Type B pancreatic cell (in vitro differentiated cells): ENCODE measurements at regions not wholly inside any gene's neighbourhood (a gene's known extent, or its start where the extent isn't known, plus 50 kb on each side); places are given as distances from the start of the nearest gene placed in this dataset.

ENCODE experiments used
- DNase-seq: peaks from one replicate; pipeline ENCODE4 v3.0.0; 2021; ENCODE audit warnings: mixed read lengths; ENCODE audit not compliant: unreplicated experiment; ENCODE audit errors: extremely low spot score
- H3K27ac Mint-ChIP-seq: 2 replicates; pipeline ENCODE4 v1.8.0; 2021; ENCODE audit warnings: mild to moderate bottlenecking, mixed read lengths
- H3K27me3 Mint-ChIP-seq: 2 replicates; pipeline ENCODE4 v1.8.0; 2021; ENCODE audit warnings: mixed read lengths
- H3K36me3 Mint-ChIP-seq: 2 replicates; pipeline ENCODE4 v1.8.0; 2021; ENCODE audit warnings: mixed read lengths
- H3K4me1 Mint-ChIP-seq: one replicate; pipeline ENCODE4 v1.8.0; 2021; ENCODE audit warnings: mixed read lengths; ENCODE audit not compliant: unreplicated experiment
- H3K4me3 Mint-ChIP-seq: 2 replicates; pipeline ENCODE4 v1.8.0; 2021; ENCODE audit warnings: mild to moderate bottlenecking, mixed read lengths
- H3K9me3 Mint-ChIP-seq: 2 replicates; pipeline ENCODE4 v1.8.0; 2021; ENCODE audit warnings: mixed read lengths
- CTCF ChIP-seq: fragments of 200-600 bp; sonication (generic); conservative IDR thresholded peaks from 2 replicates; pipeline ENCODE4 v1.5.0; 2021; ENCODE audit warnings: antibody characterized with exemption, mild to moderate bottlenecking

DNA sequence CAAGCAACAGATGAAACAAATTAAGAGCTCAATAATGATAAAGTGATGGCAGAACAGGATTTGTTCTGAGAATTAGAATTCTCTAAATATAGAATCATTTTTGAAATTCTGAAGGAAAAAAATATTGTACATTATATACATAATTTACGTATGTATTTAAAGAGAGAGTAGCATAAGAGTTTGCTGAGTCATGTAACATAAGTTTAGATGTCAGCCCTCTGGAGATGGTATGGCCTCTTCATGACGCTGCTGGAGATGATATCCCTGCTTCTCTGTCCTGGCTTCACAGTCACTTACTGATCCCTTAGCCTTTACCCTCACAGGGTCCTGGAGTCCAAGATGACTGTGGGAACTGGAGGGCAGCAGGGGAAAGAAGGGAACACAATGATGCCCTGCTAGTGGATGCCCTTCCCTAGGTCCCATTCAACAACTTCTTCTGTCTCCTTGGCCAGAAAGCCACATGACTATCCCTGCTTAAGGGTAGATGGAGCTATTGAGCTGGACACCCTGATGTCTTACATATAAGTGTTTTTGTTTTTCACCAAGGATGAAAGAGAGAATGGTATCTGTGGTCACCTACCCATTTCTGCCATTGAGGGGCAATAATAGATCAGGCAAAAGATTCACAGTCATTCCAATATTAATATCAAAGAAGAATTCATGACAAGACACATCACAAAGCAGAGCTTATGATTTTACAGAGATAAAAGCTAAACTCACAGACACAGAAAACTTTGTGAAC, 753.1 kb downstream of the TBC1D22A start:
- H3K9me3 Mint-ChIP-seq = no peaks in the 10 kb centered on the region
- H3K36me3 Mint-ChIP-seq = no peaks in the 10 kb centered on the region
- no peak for TF ChIP-seq CTCF
- no peaks in the 10 kb centered on the region for H3K27me3 Mint-ChIP-seq
- no peak for DNase-seq
- H3K4me3 Mint-ChIP-seq = no peak overlapping the region
- H3K27ac Mint-ChIP-seq = no peak overlapping the region
- H3K4me1 Mint-ChIP-seq = no peaks in the 10 kb centered on the region

DNA sequence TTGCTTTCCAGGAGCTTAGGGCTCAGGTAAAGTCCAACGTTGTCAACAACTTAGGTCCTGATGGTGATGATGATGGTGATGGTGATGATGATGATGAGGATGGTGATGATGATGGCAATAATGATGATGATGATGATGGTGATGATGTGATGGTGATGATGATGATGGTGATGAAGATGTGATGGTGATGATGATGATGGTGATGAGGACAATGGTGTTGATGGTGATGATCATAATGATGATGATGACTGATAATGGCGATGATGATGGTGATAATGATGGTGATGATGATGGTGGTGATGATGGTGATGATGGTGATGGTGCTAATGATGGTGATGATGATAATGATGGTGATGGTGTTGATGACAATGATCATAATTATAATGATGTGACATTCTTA, 750.2 kb downstream of the TBC1D22A start:
- H3K27me3 Mint-ChIP-seq = no peaks in the 10 kb centered on the region
- H3K27ac Mint-ChIP-seq = no peak overlapping the region
- no peaks in the 10 kb centered on the region for H3K36me3 Mint-ChIP-seq
- TF ChIP-seq CTCF = no peak
- no peak overlapping the region for H3K4me3 Mint-ChIP-seq
- H3K9me3 Mint-ChIP-seq = no peaks in the 10 kb centered on the region
- no peak for DNase-seq
- H3K4me1 Mint-ChIP-seq = no peaks in the 10 kb centered on the region

DNA sequence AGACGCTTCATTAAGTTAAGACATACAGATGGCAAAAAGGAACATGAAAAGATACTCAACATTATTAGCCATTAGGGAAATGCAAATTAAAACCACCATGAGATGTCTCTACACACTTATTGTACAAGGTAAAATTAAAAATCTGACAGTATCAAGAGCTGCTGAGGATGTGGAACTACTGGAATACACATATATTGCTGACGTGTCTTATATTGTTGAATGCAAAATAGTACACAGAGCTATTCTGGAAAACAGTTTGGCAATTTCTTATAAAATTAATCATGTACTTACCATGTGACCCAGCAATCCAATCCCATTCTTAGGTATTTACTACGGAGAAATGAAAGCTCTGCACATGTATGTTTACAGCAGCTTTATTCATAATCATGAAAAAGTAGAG, 742.5 kb downstream of the TBC1D22A start:
- Mint-ChIP-seq H3K4me3 (no peak overlapping the region), H3K27me3 (no peaks in the 10 kb centered on the region), H3K36me3 (no peaks in the 10 kb centered on the region), H3K27ac (no peak overlapping the region), H3K9me3 (no peaks in the 10 kb centered on the region), H3K4me1 (no peaks in the 10 kb centered on the region)
- DNase-seq = no peak
- no peak for TF ChIP-seq CTCF

DNA sequence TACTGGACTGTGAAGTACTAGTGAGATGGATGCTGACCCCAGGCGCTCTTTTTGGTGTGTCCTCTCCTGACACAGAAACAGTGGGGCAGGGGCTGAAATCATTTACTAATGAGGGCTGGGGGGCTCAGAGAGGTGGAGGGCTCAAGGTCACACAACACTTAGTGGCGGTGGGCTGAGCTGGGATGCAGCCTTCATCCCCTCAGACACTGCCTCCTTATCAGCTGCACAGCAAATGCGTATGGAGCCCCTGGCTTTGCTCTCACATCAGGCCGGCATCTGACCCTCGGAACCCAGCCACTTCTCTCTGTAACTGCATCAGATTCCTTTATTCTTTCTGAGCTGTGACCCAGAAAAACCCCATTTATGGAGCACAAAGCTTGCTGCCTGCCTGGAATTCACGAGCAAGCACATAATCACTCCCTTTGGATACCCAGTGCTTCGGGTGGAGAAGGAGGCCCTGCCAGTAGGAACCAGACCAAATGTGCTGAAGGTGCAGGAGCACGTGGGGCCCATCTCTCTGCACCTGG, 736.6 kb downstream of the TBC1D22A start:
- no peak for DNase-seq
- Mint-ChIP-seq H3K36me3 (no peaks in the 10 kb centered on the region), H3K27me3 (no peaks in the 10 kb centered on the region), H3K4me1 (no peaks in the 10 kb centered on the region), H3K27ac (no peak overlapping the region), H3K9me3 (peaks cover 9% of the 10 kb centered on the region), H3K4me3 (no peak overlapping the region)
- TF ChIP-seq CTCF = no peak

GRCh38 chr22:47497666-47498065, 735.2 kb downstream of the TBC1D22A start:
- no peaks in the 10 kb centered on the region for H3K27me3 Mint-ChIP-seq

More at GRCh38 chr22:47497666-47498065, 735.2 kb downstream of the TBC1D22A start:
- DNase-seq = no peak
- H3K4me1 Mint-ChIP-seq = no peaks in the 10 kb centered on the region
- no peaks in the 10 kb centered on the region for H3K36me3 Mint-ChIP-seq
- peaks cover 22% of the 10 kb centered on the region for H3K9me3 Mint-ChIP-seq
- no peak overlapping the region for H3K4me3 Mint-ChIP-seq
- H3K27ac Mint-ChIP-seq = no peak overlapping the region
- no peak for TF ChIP-seq CTCF
